ENCODE measurements at regions not wholly inside any gene's neighbourhood (a gene's known extent, or its start where the extent isn't known, plus 50 kb on each side); places are given as distances from the start of the nearest gene placed in this dataset.

- Histone ChIP-seq H3K79me2 (ENCODE audit: control insufficient read depth, low read length) (no peaks in the 10 kb centered on the region), H4K20me1 (ENCODE audit: control insufficient read depth, insufficient read depth, low read depth, low read length) (no peaks in the 10 kb centered on the region), H3K36me3 (ENCODE audit: control insufficient read depth, low read length) (no peaks in the 10 kb centered on the region), H3K27me3 (ENCODE audit: control insufficient read depth, low read length) (no peaks in the 10 kb centered on the region), H3K4me2 (ENCODE audit: low read length) (no peak overlapping the region), H3K9me3 (ENCODE audit: control insufficient read depth, insufficient read depth, low read length) (no peaks in the 10 kb centered on the region), H3K4me3 (ENCODE audit: low read length) (no peak overlapping the region), H3K4me1 (ENCODE audit: control insufficient read depth, low read length) (no peaks in the 10 kb centered on the region), H3K9me2 (replicated peaks; ENCODE audit: control insufficient read depth, low read length) (no peaks in the 10 kb centered on the region), H3K27ac (ENCODE audit: low read depth, low read length) (no peak overlapping the region), H3F3A (ENCODE audit: control insufficient read depth, insufficient read depth) (no peaks in the 10 kb centered on the region)
- no peak for TF ChIP-seq EZH2phosphoT487 (IDR thresholded peaks at IDR 0.05; ENCODE audit: borderline replicate concordance, low read length)
- TF ChIP-seq CTCF (IDR thresholded peaks at IDR 0.05; ENCODE audit: low read depth, low read length, poor library complexity, severe bottlenecking): no peak
Observed at GRCh38 chr12:20184514-20184913, 183.8 kb upstream of the PDE3A start.

GRCh38 chr12:20187456-20187855 lies 180.9 kb upstream of the PDE3A start:
- no peak overlapping the region for H3K4me3 ChIP-seq (ENCODE audit: low read length)
- H3K4me1 ChIP-seq (ENCODE audit: control insufficient read depth, low read length): no peaks in the 10 kb centered on the region
- H3K27me3 ChIP-seq (ENCODE audit: control insufficient read depth, low read length): no peaks in the 10 kb centered on the region
- H3K79me2 ChIP-seq (ENCODE audit: control insufficient read depth, low read length): no peaks in the 10 kb centered on the region
- H3K27ac ChIP-seq (ENCODE audit: low read depth, low read length): no peak overlapping the region
- H3F3A ChIP-seq (ENCODE audit: control insufficient read depth, insufficient read depth): no peaks in the 10 kb centered on the region
- H3K36me3 ChIP-seq (ENCODE audit: control insufficient read depth, low read length): no peaks in the 10 kb centered on the region
- H3K4me2 ChIP-seq (ENCODE audit: low read length): no peak overlapping the region
- H3K9me2 ChIP-seq (replicated peaks; ENCODE audit: control insufficient read depth, low read length): no peaks in the 10 kb centered on the region
- no peaks in the 10 kb centered on the region for H3K9me3 ChIP-seq (ENCODE audit: control insufficient read depth, insufficient read depth, low read length)
- TF ChIP-seq EZH2phosphoT487 (IDR thresholded peaks at IDR 0.05; ENCODE audit: borderline replicate concordance, low read length) (no peak), CTCF (IDR thresholded peaks at IDR 0.05; ENCODE audit: low read depth, low read length, poor library complexity, severe bottlenecking) (no peak)
- no peaks in the 10 kb centered on the region for H4K20me1 ChIP-seq (ENCODE audit: control insufficient read depth, insufficient read depth, low read depth, low read length)

- no peak overlapping the region for H3K4me3 ChIP-seq (ENCODE audit: low read length)
- TF ChIP-seq CTCF (IDR thresholded peaks at IDR 0.05; ENCODE audit: low read depth, low read length, poor library complexity, severe bottlenecking) (no peak), EZH2phosphoT487 (IDR thresholded peaks at IDR 0.05; ENCODE audit: borderline replicate concordance, low read length) (no peak)
- no peaks in the 10 kb centered on the region for H3K79me2 ChIP-seq (ENCODE audit: control insufficient read depth, low read length)
- no peaks in the 10 kb centered on the region for H3F3A ChIP-seq (ENCODE audit: control insufficient read depth, insufficient read depth)
- no peaks in the 10 kb centered on the region for H3K9me2 ChIP-seq (replicated peaks; ENCODE audit: control insufficient read depth, low read length)
- H3K9me3 ChIP-seq (ENCODE audit: control insufficient read depth, insufficient read depth, low read length): no peaks in the 10 kb centered on the region
- no peaks in the 10 kb centered on the region for H4K20me1 ChIP-seq (ENCODE audit: control insufficient read depth, insufficient read depth, low read depth, low read length)
- no peak overlapping the region for H3K27ac ChIP-seq (ENCODE audit: low read depth, low read length)
- no peaks in the 10 kb centered on the region for H3K36me3 ChIP-seq (ENCODE audit: control insufficient read depth, low read length)
- no peaks in the 10 kb centered on the region for H3K27me3 ChIP-seq (ENCODE audit: control insufficient read depth, low read length)
- H3K4me2 ChIP-seq (ENCODE audit: low read length): no peak overlapping the region
- H3K4me1 ChIP-seq (ENCODE audit: control insufficient read depth, low read length): no peaks in the 10 kb centered on the region
Observed at GRCh38 chr12:20188930-20189653, 179.2 kb upstream of the PDE3A start.
